ENCODE measurements at regions not wholly inside any gene's neighbourhood (a gene's known extent, or its start where the extent isn't known, plus 50 kb on each side); places are given as distances from the start of the nearest gene placed in this dataset.

DNA sequence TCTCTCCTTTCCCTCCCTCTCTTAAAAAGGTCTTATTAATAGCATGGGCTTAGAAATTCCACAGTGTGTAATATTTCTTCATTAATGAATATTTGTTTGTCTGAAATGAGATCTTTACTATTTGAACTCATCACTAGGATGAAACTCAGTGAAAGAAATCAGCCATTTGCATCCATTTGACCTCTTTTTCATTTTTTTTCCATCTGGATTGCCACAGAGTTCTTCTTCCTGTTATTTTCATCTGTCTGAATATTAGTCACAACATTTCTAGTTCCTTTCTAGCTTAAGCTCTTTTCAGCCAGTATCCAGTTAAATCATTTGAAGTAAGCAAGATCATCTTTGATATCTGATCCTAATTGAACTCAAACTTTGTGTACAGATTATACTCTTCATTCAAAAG is 69.2 kb upstream of the PLS3 start:
- peak; percentile 0 for DNase-seq (ENCODE audit: low read depth)

DNA sequence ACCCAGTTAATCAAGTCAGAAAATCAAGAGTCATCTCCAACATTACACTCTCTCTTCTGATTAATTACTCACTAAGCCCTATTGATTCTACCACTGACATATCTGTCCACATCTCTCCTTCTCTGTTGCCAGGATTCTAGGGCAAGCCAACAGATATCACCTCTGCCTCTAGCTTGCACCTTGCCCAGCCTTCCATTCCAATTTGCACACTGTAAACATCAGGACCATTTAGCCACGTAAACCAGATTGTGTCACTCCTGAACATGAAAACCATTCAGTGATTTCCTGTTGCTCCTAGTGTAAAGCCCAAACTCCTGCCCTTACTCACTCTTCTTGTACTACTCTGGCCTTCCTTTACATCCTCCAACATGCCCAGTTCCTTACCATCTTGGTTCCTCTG is 68.0 kb upstream of the PLS3 start:
- DNase-seq (ENCODE audit: low read depth): no peak

DNA sequence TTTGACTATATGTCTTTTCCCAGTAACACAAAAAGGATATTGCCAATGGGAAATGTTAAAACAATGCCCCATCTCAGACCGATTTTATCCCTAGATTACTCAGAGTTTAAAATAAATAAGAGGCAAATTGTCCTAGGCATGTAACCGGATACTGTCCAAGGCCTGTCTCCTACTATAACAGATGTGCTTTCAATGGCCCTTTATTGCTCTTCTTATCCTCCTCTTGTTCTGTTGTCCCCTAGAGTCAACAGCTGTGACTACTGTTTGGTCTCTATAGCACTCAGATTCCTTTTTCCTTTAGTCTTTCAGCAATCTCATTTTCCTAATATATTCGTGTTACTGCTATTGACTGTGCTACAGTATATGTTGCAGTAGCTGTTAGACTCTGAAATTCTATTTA is 66.8 kb upstream of the PLS3 start:
- peak; percentile 14 for DNase-seq (ENCODE audit: low read depth)

DNA sequence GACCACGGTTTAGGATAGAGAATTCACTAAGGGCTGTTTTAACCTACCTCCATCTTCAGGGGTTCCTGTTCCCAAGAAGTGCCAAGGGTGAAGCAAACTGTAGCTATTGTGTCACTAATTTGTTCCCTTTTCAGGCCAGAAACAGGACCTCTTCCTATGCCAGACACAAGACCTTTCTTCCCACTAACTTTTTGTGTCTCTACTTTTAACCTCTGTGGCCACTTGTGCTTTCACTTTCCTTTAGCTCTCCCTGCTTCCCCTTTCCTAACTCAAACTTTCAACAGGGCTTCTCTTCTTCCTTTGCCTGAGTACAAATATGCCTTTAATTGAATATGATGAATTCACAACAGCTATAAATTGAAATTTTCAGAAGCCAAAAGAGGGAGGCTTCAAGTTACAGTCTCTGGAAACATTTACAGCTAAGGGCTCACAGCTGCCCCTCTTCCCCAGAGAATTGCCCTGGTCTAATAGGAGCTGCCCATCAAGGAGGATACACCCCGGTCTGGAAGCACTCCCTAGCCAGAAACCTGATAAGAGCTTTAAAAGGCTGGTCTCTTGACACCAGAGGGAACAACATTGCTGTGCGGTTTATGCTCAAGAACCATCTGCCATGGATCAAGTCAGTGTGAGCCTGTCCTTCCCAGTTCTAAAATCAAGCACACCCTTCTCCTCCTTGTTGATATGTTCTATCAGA is 61.7 kb upstream of the PLS3 start:
- DNase-seq (ENCODE audit: low read depth): peak; percentile 13

DNA sequence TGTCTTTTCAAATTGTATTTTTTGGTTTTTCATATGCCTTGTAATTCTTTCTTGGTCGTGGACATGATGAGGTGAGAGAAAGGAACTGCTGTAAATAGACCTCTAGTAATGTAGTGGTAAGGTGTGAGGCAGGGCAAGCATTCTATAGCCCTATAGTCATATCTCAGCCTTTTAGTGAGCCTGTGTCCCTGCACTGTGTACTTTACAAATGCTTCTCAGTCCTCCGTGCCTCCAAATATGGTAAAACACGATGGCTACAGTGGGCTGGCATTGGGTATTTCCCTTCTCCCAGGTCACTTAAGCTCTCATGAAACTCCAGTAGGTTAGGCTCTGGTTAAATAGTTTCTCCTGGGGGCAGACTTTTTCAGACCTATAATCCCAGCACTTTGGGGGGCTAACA is 57.9 kb upstream of the PLS3 start:
- peak; percentile 8 for DNase-seq (ENCODE audit: low read depth)

DNA sequence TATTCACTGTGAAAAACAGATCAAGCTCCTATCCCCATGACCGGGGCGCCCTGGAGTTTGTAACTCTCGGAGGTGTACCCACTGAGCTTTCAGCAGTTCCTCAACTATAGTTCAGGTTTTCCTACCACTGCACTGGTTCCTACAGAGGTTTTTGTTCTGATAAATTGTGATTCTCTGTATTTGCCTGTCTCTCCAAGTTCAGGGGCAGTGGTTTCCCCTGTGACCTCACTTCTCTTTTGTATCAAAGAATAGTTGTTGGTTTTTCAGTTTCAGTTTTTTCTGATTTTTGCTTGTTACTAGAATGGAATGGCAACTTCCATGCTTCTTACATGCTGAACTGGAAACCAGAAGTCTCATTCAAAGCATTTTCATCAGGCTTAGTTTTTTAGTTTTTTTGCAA is 56.8 kb upstream of the PLS3 start:
- DNase-seq (ENCODE audit: low read depth): no peak
